SU-DHL-6 (cell line): ENCODE measurements at regions not wholly inside any gene's neighbourhood (a gene's known extent, or its start where the extent isn't known, plus 50 kb on each side); places are given as distances from the start of the nearest gene placed in this dataset.

Experiments used
- H2AFZ ChIP-seq: fragments of 200-600 bp; sonication (generic); 2 replicates; pipeline ENCODE4 v1.6.1; 2014; ENCODE audit warnings: low read depth, mild to moderate bottlenecking, moderate library complexity, mixed read lengths, antibody characterized with exemption, low read length; ENCODE audit not compliant: severe bottlenecking
- H3F3A ChIP-seq: fragments of 200-600 bp; shearing (Covaris generic); 2 replicates; pipeline ENCODE4 v1.6.0; 2016; ENCODE audit warnings: antibody characterized with exemption, mild to moderate bottlenecking; ENCODE audit not compliant: insufficient read depth
- H3K27ac ChIP-seq: fragments of 200-600 bp; sonication (generic); 2 replicates; pipeline ENCODE4 v1.5.1; 2016; ENCODE audit warnings: low read depth, mild to moderate bottlenecking, low read length, moderate library complexity, mixed read lengths
- H3K27me3 ChIP-seq: fragments of 200-600 bp; sonication (generic), shearing (Covaris generic); 2 replicates; pipeline ENCODE4 v1.6.0; 2014; ENCODE audit warnings: mild to moderate bottlenecking, low read length
- H3K36me3 ChIP-seq: fragments of 200-600 bp; sonication (generic); 2 replicates; pipeline ENCODE4 v1.6.1; 2014; ENCODE audit warnings: mild to moderate bottlenecking, low read length, mixed read lengths
- H3K4me2 ChIP-seq: fragments of 300-600, 200-600 bp; shearing (Covaris generic), sonication (generic); 2 replicates; pipeline ENCODE4 v1.6.0; 2014; ENCODE audit warnings: low read length, low read depth, mild to moderate bottlenecking; ENCODE audit not compliant: poor library complexity, severe bottlenecking
- H3K4me3 ChIP-seq: fragments of 200-600 bp; sonication (generic); 2 replicates; pipeline ENCODE4 v1.5.1; 2014; ENCODE audit warnings: antibody characterized with exemption, low read length, mild to moderate bottlenecking, mixed read lengths; ENCODE audit not compliant: insufficient read depth, poor library complexity, severe bottlenecking
- H3K79me2 ChIP-seq: fragments of 200-600 bp; sonication (generic); 2 replicates; pipeline ENCODE4 v1.6.1; 2014; ENCODE audit warnings: mild to moderate bottlenecking, low read length, moderate library complexity; ENCODE audit not compliant: insufficient read depth
- H3K9ac ChIP-seq: fragments of 200-600 bp; sonication (generic); 2 replicates; pipeline ENCODE4 v1.7.0; 2014; ENCODE audit warnings: mild to moderate bottlenecking, low read length
- H3K9me2 ChIP-seq: fragments of 200-600 bp; sonication (generic); replicated peaks from 2 replicates; pipeline ENCODE4 v1.6.1; 2014; ENCODE audit warnings: low read length; ENCODE audit not compliant: insufficient read depth
- H3K9me3 ChIP-seq: fragments of 200-600 bp; sonication (generic); 2 replicates; pipeline ENCODE4 v1.6.1; 2014; ENCODE audit warnings: low read length, mixed read lengths; ENCODE audit not compliant: insufficient read depth
- H4K20me1 ChIP-seq: fragments of 200-600 bp; sonication (generic); 2 replicates; pipeline ENCODE4 v1.6.1; 2014; ENCODE audit warnings: low read depth, mild to moderate bottlenecking, antibody characterized with exemption, low read length, moderate library complexity, mixed read lengths
- EZH2phosphoT487 ChIP-seq: fragments of 200-600 bp; sonication (generic), shearing (Covaris generic); conservative IDR thresholded peaks from 2 replicates; pipeline ENCODE4 v1.6.1; 2018; ENCODE audit warnings: mild to moderate bottlenecking, antibody characterized with exemption, low read length, moderate library complexity, mixed read lengths
- TF ChIP-seq, protein P1 (sequence below): fragments of 200-600 bp; sonication (generic); IDR thresholded peaks from one replicate; pipeline ENCODE4 v1.5.1; 2017; ENCODE audit warnings: antibody characterized with exemption, mild to moderate bottlenecking, low read length, moderate library complexity; ENCODE audit not compliant: insufficient read depth, poor library complexity, severe bottlenecking

DNA sequence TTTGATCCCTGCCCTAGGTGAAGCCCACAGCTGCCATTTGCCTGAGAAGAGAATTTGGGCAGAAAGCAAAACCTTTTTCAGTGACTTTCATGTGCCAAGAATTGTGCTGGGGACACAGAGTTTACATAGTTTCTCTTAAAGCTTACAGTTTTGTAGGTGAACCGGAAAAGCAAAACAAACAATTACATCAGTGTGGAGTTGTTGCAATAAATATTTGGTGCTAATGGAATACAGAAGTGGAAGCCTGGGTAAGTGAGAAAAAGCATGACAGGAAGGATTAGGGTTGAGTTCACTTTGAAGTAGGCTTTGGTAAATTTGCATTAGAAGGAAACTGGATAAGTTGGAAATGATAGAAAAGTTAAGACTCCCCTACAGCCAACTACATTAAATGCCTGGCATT is 82.7 kb downstream of the RASSF10 start:
- Histone ChIP-seq H3K36me3 (no peaks in the 10 kb centered on the region), H3K27ac (no peak overlapping the region), H3K9me2 (no peaks in the 10 kb centered on the region), H3K9me3 (no peaks in the 10 kb centered on the region), H3K79me2 (no peaks in the 10 kb centered on the region), H3F3A (no peaks in the 10 kb centered on the region), H3K4me2 (no peak overlapping the region), H4K20me1 (no peaks in the 10 kb centered on the region), H3K9ac (no peak overlapping the region), H3K27me3 (no peaks in the 10 kb centered on the region), H3K4me3 (no peak overlapping the region), H2AFZ (no peak overlapping the region)
- TF ChIP-seq, protein P1, sequence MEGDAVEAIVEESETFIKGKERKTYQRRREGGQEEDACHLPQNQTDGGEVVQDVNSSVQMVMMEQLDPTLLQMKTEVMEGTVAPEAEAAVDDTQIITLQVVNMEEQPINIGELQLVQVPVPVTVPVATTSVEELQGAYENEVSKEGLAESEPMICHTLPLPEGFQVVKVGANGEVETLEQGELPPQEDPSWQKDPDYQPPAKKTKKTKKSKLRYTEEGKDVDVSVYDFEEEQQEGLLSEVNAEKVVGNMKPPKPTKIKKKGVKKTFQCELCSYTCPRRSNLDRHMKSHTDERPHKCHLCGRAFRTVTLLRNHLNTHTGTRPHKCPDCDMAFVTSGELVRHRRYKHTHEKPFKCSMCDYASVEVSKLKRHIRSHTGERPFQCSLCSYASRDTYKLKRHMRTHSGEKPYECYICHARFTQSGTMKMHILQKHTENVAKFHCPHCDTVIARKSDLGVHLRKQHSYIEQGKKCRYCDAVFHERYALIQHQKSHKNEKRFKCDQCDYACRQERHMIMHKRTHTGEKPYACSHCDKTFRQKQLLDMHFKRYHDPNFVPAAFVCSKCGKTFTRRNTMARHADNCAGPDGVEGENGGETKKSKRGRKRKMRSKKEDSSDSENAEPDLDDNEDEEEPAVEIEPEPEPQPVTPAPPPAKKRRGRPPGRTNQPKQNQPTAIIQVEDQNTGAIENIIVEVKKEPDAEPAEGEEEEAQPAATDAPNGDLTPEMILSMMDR: no peak
- no peak for TF ChIP-seq EZH2phosphoT487

DNA sequence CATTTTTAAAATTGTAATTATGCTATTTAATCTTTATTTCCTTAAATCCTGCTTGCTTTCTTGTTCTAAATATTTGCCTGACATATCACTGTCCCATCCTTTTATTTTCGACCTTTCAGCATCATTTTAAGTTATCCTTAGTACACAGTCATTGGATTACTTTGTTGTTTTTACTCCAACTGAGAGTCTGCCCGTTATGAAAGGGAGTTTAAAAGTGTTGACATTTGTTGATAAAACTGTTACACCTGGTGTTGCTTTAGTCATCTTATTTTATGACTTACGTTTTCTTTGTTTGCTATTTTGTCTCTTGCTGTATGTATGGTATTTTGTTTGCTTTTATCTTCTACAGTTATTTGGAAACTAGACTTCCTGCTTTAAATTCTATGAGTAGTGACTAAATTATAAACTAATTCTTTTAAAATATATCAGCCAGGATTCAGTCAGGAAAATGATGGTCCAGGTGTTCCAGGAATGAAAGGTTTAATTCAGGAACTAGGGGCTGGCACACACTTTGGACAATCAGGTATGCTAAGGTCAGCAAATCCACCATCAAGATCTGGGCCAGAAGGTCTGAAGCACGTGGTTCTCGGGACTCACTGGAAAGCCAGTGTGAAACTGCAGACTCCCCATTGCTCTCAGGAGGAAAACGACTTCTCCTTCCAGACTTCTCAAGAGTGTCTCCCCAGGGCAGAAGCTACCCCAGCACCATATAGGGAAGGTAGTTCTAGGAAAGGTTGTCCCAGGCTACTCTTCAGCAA is 86.0 kb downstream of the RASSF10 start:
- no peak overlapping the region for H3K27ac ChIP-seq
- no peak for TF ChIP-seq EZH2phosphoT487
- TF ChIP-seq, protein P1: no peak
- no peak overlapping the region for H2AFZ ChIP-seq

DNA sequence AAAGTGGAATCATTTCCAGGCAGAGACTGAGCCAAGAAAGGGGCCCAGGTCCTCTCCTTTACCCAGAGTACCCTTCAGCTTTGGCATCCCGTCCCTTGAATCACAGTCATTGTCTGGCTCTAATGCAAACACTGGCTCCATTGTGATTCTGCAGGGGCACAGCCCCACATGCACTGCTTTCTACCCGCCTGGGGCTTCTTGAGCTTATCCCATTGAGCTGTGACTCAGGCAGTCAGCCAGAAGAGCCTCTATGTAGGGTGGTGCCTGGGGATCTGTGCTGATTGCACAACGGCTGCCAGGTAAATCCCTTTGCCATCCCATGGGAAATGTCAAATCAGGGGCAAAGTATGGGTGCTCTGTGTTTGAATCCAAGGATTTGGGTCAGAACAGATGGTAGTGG is 88.9 kb downstream of the RASSF10 start:
- H4K20me1 ChIP-seq: no peaks in the 10 kb centered on the region
- H3K9ac ChIP-seq: no peak overlapping the region
- H2AFZ ChIP-seq: no peak overlapping the region
- H3K27ac ChIP-seq: no peak overlapping the region
- no peaks in the 10 kb centered on the region for H3F3A ChIP-seq
- H3K79me2 ChIP-seq: no peaks in the 10 kb centered on the region
- H3K9me2 ChIP-seq: no peaks in the 10 kb centered on the region
- H3K27me3 ChIP-seq: no peaks in the 10 kb centered on the region
- H3K36me3 ChIP-seq: no peaks in the 10 kb centered on the region
- H3K4me2 ChIP-seq: no peak overlapping the region
- no peak overlapping the region for H3K4me3 ChIP-seq
- TF ChIP-seq EZH2phosphoT487: no peak
- TF ChIP-seq, protein P1: no peak
- H3K9me3 ChIP-seq: no peaks in the 10 kb centered on the region

More for the DNA sequence above, 86.0 kb downstream of the RASSF10 start:
- H3K36me3 ChIP-seq: no peaks in the 10 kb centered on the region
- no peak overlapping the region for H3K4me2 ChIP-seq
- no peak overlapping the region for H3K9ac ChIP-seq
- H3K9me3 ChIP-seq: no peaks in the 10 kb centered on the region
- no peaks in the 10 kb centered on the region for H3K27me3 ChIP-seq
- H4K20me1 ChIP-seq: no peaks in the 10 kb centered on the region
- no peaks in the 10 kb centered on the region for H3K79me2 ChIP-seq
- no peaks in the 10 kb centered on the region for H3F3A ChIP-seq
- no peaks in the 10 kb centered on the region for H3K9me2 ChIP-seq
- H3K4me3 ChIP-seq: no peak overlapping the region
